Esophagus squamous epithelium (tissue), 5 donors: ENCODE measurements at regions not wholly inside any gene's neighbourhood (a gene's known extent, or its start where the extent isn't known, plus 50 kb on each side); places are given as distances from the start of the nearest gene placed in this dataset.

Experiments used
- DNase-seq: peaks from one replicate; lab custom pipeline; 2025; lab: John Stamatoyannopoulos, UW
- H3K27ac ChIP-seq, 4 donors: fragments of 200-600 bp; sonication (generic); one replicate each; pipeline ENCODE4 v1.5.1; 2016 to 2019; ENCODE audit warnings: mild to moderate bottlenecking in 1 of 4
- H3K27me3 ChIP-seq, 4 donors: fragments of 200-600 bp; sonication (generic); 1 replicate in 3 of 4; 2 replicates in 1 of 4; pipeline versions ENCODE4 v1.5.1 to v1.6.0; 2017 to 2021; ENCODE audit warnings: antibody characterized with exemption in 1 of 4
- H3K36me3 ChIP-seq, 3 donors: fragments of 200-600 bp; sonication (generic); one replicate each; pipeline ENCODE4 v1.5.1; 2016 to 2019
- H3K4me1 ChIP-seq, 3 donors: fragments of 200-600 bp; sonication (generic); one replicate each; pipeline ENCODE4 v1.5.1; 2017 to 2019
- H3K4me3 ChIP-seq, 4 donors: fragments of 200-600 bp; sonication (generic); 1 replicate in 3 of 4; 2 replicates in 1 of 4; pipeline ENCODE4 v1.5.1; 2016 to 2019; ENCODE audit warnings: mild to moderate bottlenecking in 2 of 4, moderate library complexity in 1 of 4
- H3K9me3 ChIP-seq, 3 donors: fragments of 200-600 bp; sonication (generic); one replicate each; pipeline ENCODE4 v1.5.1; 2016 to 2019
- CTCF ChIP-seq, 6 experiments: fragments of 450-650 bp in 4 of 6; fragments of 200-600 bp in 2 of 6; sonication (generic) in 2 of 6; IDR thresholded peaks; one replicate each; pipeline ENCODE4 v1.5.1; 2016 to 2019; ENCODE audit warnings: antibody characterized with exemption in 6 of 6, mild to moderate bottlenecking in 4 of 6, moderate library complexity in 4 of 6
- POLR2A ChIP-seq, 4 donors: fragments of 450-650 bp; IDR thresholded peaks; one replicate each; pipeline ENCODE4 v1.6.1; 2017; ENCODE audit warnings: antibody characterized with exemption in 4 of 4, mild to moderate bottlenecking in 4 of 4, moderate library complexity in 3 of 4
- WGBS, 2 donors: methylation state at CpG; one replicate each; pipeline ENCODE4 v1.1.5; 2018; 5-methylcytosine and 5-hydroxymethylcytosine counted together
- intact Hi-C: fragments of 100-400 bp; cut with DNase I; formaldehyde crosslinking; loops from one replicate; pipeline ENCODE4 v1.15.0; 2022
- donor health status: DM: yes; HTN: yes; CAD: no.

DNA sequence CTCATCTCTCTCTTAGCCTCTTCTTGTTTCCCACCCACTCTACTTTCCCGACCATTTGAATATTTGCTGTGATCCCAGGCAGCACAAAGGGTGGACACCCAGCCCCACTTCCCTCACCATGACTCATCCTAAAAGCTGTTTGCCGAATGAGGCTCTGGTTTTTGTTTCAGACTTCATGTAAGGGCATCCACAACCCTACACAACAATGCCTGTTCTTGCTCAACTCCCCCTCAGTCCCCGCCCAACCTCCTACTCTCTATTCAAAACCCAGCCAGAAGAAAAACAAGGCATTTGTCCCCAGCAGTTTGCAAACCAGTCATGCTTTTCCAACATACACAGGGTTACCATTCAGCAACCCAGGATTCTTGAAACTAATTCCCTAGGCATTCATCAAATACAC lies 516.5 kb upstream of the CNKSR2 start:
- Histone ChIP-seq H3K27ac (no peak overlapping the region), H3K4me3 (no peak overlapping the region), H3K36me3 (no peaks in the 10 kb centered on the region), H3K9me3 (peaks cover 0 to 13% (median 9%) of the 10 kb centered on the region in 3 donors), H3K27me3 (no peaks in the 10 kb centered on the region), H3K4me1 (no peaks in the 10 kb centered on the region)
- intact Hi-C loops: no loop called here
- TF ChIP-seq CTCF (IDR thresholded peaks at IDR 0.05) (no peak), POLR2A (IDR thresholded peaks at IDR 0.05) (no peak)
- no peak for DNase-seq
- 35 to 43% methylated on average over 2 to 3 of the region's 3 CpGs for WGBS, 2 donors

GRCh38 chrX:20838477-20838876 lies 535.7 kb upstream of the CNKSR2 start:
- 74% methylated on average over 3 of the region's 3 CpGs; no CpG with 5 or more reads in 1 of the 2 donors for WGBS, 2 donors

GRCh38 chrX:20829665-20830491 lies 544.3 kb upstream of the CNKSR2 start:
- no peaks in the 10 kb centered on the region for H3K4me1 ChIP-seq
- H3K27ac ChIP-seq: no peak overlapping the region
- intact Hi-C loops: no loop called here
- no peak overlapping the region for H3K4me3 ChIP-seq
- no peaks in the 10 kb centered on the region for H3K36me3 ChIP-seq
- H3K9me3 ChIP-seq: no peaks in the 10 kb centered on the region
- WGBS, 2 donors: 38 to 47% methylated on average over 5 of the region's 5 CpGs
- no peak for DNase-seq
- TF ChIP-seq CTCF (IDR thresholded peaks at IDR 0.05): no peak
- no peak for TF ChIP-seq POLR2A (IDR thresholded peaks at IDR 0.05)
- no peaks in the 10 kb centered on the region for H3K27me3 ChIP-seq

More at GRCh38 chrX:20838477-20838876, 535.7 kb upstream of the CNKSR2 start:
- Histone ChIP-seq H3K36me3 (no peaks in the 10 kb centered on the region), H3K27ac (no peak overlapping the region), H3K9me3 (no peaks in the 10 kb centered on the region), H3K4me3 (no peak overlapping the region), H3K27me3 (no peaks in the 10 kb centered on the region), H3K4me1 (no peaks in the 10 kb centered on the region)
- DNase-seq: no peak
- intact Hi-C loops: no loop called here
- TF ChIP-seq CTCF (IDR thresholded peaks at IDR 0.05) (no peak), POLR2A (IDR thresholded peaks at IDR 0.05) (no peak)

GRCh38 chrX:20825984-20826383 lies 548.2 kb upstream of the CNKSR2 start:
- no peak for DNase-seq
- Histone ChIP-seq H3K27me3 (no peaks in the 10 kb centered on the region), H3K4me1 (no peaks in the 10 kb centered on the region), H3K27ac (no peak overlapping the region), H3K9me3 (no peaks in the 10 kb centered on the region), H3K4me3 (no peak overlapping the region), H3K36me3 (no peaks in the 10 kb centered on the region)
- WGBS, 2 donors: 53 to 66% methylated on average over 2 of the region's 2 CpGs
- TF ChIP-seq CTCF (IDR thresholded peaks at IDR 0.05) (no peak), POLR2A (IDR thresholded peaks at IDR 0.05) (no peak)
- intact Hi-C loops: no loop called here

DNA sequence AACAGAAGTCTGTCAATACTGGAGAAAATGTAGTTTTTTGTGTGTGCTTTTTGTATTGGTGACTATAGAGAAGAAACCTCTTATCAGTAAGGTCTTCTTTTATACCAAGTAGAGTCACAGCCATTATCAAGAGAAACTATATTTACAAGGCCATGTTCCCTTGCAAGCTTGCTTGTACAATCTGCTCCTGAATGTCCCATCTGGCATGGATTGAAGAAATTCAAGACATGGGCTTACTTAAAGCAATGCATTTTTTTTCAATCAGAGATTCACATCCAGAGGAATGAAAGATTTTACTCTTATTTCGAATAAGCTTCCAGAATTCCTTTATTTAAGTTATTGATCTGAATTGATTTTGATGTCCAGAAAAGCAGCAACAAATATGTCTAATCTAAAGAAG lies 537.3 kb upstream of the RPS6KA3 start:
- H3K27me3 ChIP-seq: no peaks in the 10 kb centered on the region
- no peak for DNase-seq
- WGBS, 2 donors: 46 to 67% methylated on average over 1 of the region's 1 CpG
- intact Hi-C loops: no loop called here
- no peaks in the 10 kb centered on the region for H3K36me3 ChIP-seq
- no peak overlapping the region for H3K27ac ChIP-seq
- H3K4me3 ChIP-seq: no peak overlapping the region
- H3K9me3 ChIP-seq: no peaks in the 10 kb centered on the region
- H3K4me1 ChIP-seq: no peaks in the 10 kb centered on the region
- TF ChIP-seq CTCF (IDR thresholded peaks at IDR 0.05) (no peak), POLR2A (IDR thresholded peaks at IDR 0.05) (no peak)
